Activated CD8-positive, alpha-beta T cell treated with anti-CD3 and anti-CD28 coated beads for 36 hours (primary cell): ENCODE measurements at regions not wholly inside any gene's neighbourhood (a gene's known extent, or its start where the extent isn't known, plus 50 kb on each side); places are given as distances from the start of the nearest gene placed in this dataset.
"Not testable (repeated sequence)": the region's sequence is repeated elsewhere in the genome, so short reads cannot be mapped to it uniquely, and the experiment has no call there.

ENCODE experiments used
- ATAC-seq: fragments of 200-7000 bp; cut with Tn5 transposase; one replicate; pipeline ENCODE4 v1.10.0; 2021; ENCODE audit warnings: mild to moderate bottlenecking, moderate library complexity
- CTCF ChIA-PET: fragments of 350-600 bp; sonication (Branson Sonifier 250); formaldehyde crosslinking; loops from one replicate; lab custom pipeline; 2021; ENCODE audit warnings: antibody characterized with exemption; lab: Charles Lee
- POLR2A ChIA-PET: fragments of 350-600 bp; sonication (Branson Sonifier 250); formaldehyde crosslinking; loops from one replicate; lab custom pipeline; 2021; ENCODE audit warnings: antibody characterized with exemption; lab: Charles Lee
- DNase-seq: peaks from one replicate; pipeline ENCODE4 v3.0.0-alpha.2; 2020
- H3K27ac Mint-ChIP-seq: one replicate; pipeline ENCODE4 v1.8.0; 2021; ENCODE audit warnings: mild to moderate bottlenecking, mixed read lengths
- H3K27me3 Mint-ChIP-seq: one replicate; pipeline ENCODE4 v1.8.0; 2021; ENCODE audit warnings: mixed read lengths
- H3K36me3 Mint-ChIP-seq: one replicate; pipeline ENCODE4 v1.8.0; 2021; ENCODE audit warnings: low read depth, mixed read lengths
- H3K4me1 Mint-ChIP-seq: one replicate; pipeline ENCODE4 v1.8.0; 2021; ENCODE audit warnings: low read depth, mixed read lengths
- H3K4me3 Mint-ChIP-seq: one replicate; pipeline ENCODE4 v1.8.0; 2021; ENCODE audit warnings: mild to moderate bottlenecking, moderate library complexity, mixed read lengths
- H3K9me3 Mint-ChIP-seq: one replicate; pipeline ENCODE4 v1.8.0; 2021; ENCODE audit warnings: mixed read lengths
- CTCF ChIP-seq: fragments of 200-600 bp; IDR thresholded peaks from one replicate; pipeline ENCODE4 v1.8.0; 2022; ENCODE audit warnings: antibody characterized with exemption, mild to moderate bottlenecking
- intact Hi-C: fragments of 100-400 bp; cut with micrococcal nuclease; formaldehyde crosslinking; loops from one replicate; pipeline ENCODE4 v1.10.0; 2022

- CTCF ChIA-PET = interaction anchor here (0.8 kb wide), 1 partner anchor 8 kb away, joined by 3 read pairs; no protein-coding TSS in a partner anchor
- TF ChIP-seq CTCF = no peak
- POLR2A ChIA-PET = no interaction called here
- Mint-ChIP-seq H3K36me3 (no peaks in the 10 kb centered on the region), H3K27ac (no peak overlapping the region), H3K27me3 (peaks cover 3% of the 10 kb centered on the region), H3K4me3 (no peak overlapping the region), H3K4me1 (no peaks in the 10 kb centered on the region), H3K9me3 (no peaks in the 10 kb centered on the region)
- ATAC-seq (no peak), DNase-seq (no peak)
- intact Hi-C loops = no loop called here
Measured at GRCh38 chr9:2427120-2427891, 194.3 kb upstream of the VLDLR start.

DNA sequence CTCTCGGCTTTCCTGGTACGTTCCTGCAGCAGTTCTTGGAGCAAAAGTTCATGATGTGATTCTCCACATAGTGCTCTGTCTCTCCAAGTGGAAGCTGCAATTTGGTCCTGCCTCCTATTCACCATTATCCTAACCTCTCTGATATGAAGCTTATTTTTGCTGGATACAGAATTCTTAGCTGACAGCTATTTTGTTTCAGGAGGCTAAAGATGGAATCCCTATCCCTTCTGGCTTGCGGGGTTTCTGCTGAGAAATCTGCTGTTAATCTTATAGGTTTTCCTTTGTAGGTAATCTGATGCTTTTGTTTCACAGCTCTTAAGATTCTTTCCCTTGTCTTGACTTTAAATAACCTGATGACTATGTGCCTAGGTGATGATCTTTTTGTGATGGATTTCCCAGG lies 181.6 kb upstream of the VLDLR start:
- ATAC-seq (no peak), DNase-seq (no peak)
- no peak overlapping the region for H3K27ac Mint-ChIP-seq
- CTCF ChIA-PET = no interaction called here
- intact Hi-C loops = no loop called here
- no peaks in the 10 kb centered on the region for H3K36me3 Mint-ChIP-seq
- POLR2A ChIA-PET = no interaction called here
- H3K9me3 Mint-ChIP-seq = peaks cover 17% of the 10 kb centered on the region
- H3K27me3 Mint-ChIP-seq = peaks cover 10% of the 10 kb centered on the region
- no peak for TF ChIP-seq CTCF
- H3K4me1 Mint-ChIP-seq = no peaks in the 10 kb centered on the region
- no peak overlapping the region for H3K4me3 Mint-ChIP-seq

DNA sequence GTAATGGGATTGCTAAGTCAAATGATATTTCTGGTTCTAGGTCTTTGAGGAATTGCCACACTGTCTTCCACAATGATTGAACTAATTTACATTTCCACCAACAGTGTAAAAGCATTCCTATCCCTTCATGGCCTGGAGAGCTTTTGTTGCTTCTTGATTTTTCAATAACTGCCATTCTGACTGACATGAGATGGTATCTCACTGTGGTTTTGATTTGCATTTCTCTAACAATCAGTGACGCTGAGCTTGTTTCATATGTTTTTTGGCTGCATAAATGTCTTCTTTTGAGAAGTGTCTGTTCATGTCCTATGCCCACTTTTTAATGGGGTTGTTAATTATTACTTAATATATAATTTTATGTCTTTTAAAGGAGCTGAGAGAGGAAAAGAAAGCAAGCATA lies 177.7 kb upstream of the VLDLR start:
- CTCF ChIA-PET, POLR2A ChIA-PET, H3K4me3 Mint-ChIP-seq, DNase-seq, H3K36me3 Mint-ChIP-seq, H3K27me3 Mint-ChIP-seq, H3K4me1 Mint-ChIP-seq, ATAC-seq, H3K27ac Mint-ChIP-seq, intact Hi-C loops: not testable (repeated sequence)
- peaks cover 14% of the 10 kb centered on the region for H3K9me3 Mint-ChIP-seq

DNA sequence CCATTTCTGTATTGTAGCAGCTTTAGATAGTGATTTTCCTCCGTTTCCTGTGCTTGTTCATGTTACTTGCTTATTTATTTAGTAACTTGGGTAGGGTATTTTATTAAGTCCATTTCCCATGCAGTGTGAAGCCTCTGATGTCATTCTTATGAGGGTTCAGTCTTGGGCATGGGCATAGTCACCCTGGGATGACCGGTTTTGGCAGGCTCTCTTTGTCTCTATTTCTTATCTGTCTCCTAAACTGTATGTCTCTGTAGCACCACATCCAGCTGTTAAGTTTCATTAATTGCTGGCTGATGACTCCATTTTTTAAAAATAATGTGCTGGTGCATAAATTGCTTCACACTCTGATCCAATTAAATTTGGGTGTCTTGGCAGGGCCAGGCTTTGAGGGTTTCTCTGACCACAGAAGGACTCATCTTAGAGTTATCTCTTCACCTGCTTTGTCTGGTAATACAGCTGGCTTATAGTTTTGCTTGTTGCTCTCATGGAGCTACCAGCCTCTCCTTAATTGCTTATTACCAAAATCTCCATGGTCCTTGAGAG lies 173.3 kb upstream of the VLDLR start:
- POLR2A ChIA-PET = no interaction called here
- intact Hi-C loops = no loop called here
- no peak for ATAC-seq

GRCh38 chr9:2453106-2453505 lies 168.5 kb upstream of the VLDLR start:
- intact Hi-C loops = no loop called here
- ChIA-PET POLR2A (no interaction called here), CTCF (no interaction called here)
- peaks cover 4% of the 10 kb centered on the region for H3K27me3 Mint-ChIP-seq
- H3K9me3 Mint-ChIP-seq = no peaks in the 10 kb centered on the region
- no peak for TF ChIP-seq CTCF
- DNase-seq = no peak
- no peak overlapping the region for H3K4me3 Mint-ChIP-seq
- H3K4me1 Mint-ChIP-seq = no peaks in the 10 kb centered on the region
- no peaks in the 10 kb centered on the region for H3K36me3 Mint-ChIP-seq
- H3K27ac Mint-ChIP-seq = no peak overlapping the region
- ATAC-seq = no peak

More for the DNA sequence above, 173.3 kb upstream of the VLDLR start:
- peaks cover 5% of the 10 kb centered on the region for H3K27me3 Mint-ChIP-seq
- H3K4me3 Mint-ChIP-seq = no peak overlapping the region
- CTCF ChIA-PET = interaction anchor here (1.2 kb wide), 1 partner anchor 22 kb away, joined by 4 read pairs; no protein-coding TSS in a partner anchor
- no peak overlapping the region for H3K27ac Mint-ChIP-seq
- H3K4me1 Mint-ChIP-seq = no peaks in the 10 kb centered on the region
- no peaks in the 10 kb centered on the region for H3K36me3 Mint-ChIP-seq
- TF ChIP-seq CTCF = no peak
- no peak for DNase-seq
- no peaks in the 10 kb centered on the region for H3K9me3 Mint-ChIP-seq
